Cardiac muscle cell (in vitro differentiated cells and primary cell): ENCODE measurements at regions not wholly inside any gene's neighbourhood (a gene's known extent, or its start where the extent isn't known, plus 50 kb on each side); places are given as distances from the start of the nearest gene placed in this dataset.
A peak's percentile ranks its signal among the peaks of the same experiment; 100 is the strongest.

ENCODE experiments used
- DNase-seq, 2 donors: peaks; one replicate each; pipeline versions ENCODE4 v3.0.0 to v3.0.0-alpha.2; 2010 to 2017; ENCODE audit warnings: low read depth in 1 of 2, low spot score in 1 of 2
- H3K27ac ChIP-seq: fragments of 200-600 bp; sonication (generic); 2 replicates; pipeline ENCODE4 v1.5.1; 2016
- H3K27me3 ChIP-seq: fragments of 200-600 bp; sonication (generic); 2 replicates; pipeline ENCODE4 v1.6.0; 2016; ENCODE audit warnings: control low read depth
- H3K36me3 ChIP-seq: fragments of 200-600 bp; sonication (generic); 2 replicates; pipeline ENCODE4 v1.5.1; 2016; ENCODE audit warnings: control low read depth
- H3K4me1 ChIP-seq: fragments of 200-600 bp; sonication (generic); 2 replicates; pipeline ENCODE4 v1.8.1; 2017; ENCODE audit warnings: low read depth, mild to moderate bottlenecking, mixed run types
- H3K4me3 ChIP-seq: fragments of 200-600 bp; sonication (generic); 2 replicates; pipeline ENCODE4 v1.5.1; 2016; ENCODE audit warnings: mild to moderate bottlenecking
- H3K9me3 ChIP-seq: fragments of 200-600 bp; sonication (generic); 2 replicates; pipeline ENCODE4 v1.5.1; 2017; ENCODE audit warnings: low read depth, mild to moderate bottlenecking, control low read depth
- TF ChIP-seq, protein P1 (sequence below): IDR thresholded peaks from 2 replicates; pipeline ENCODE4 v1.5.1; 2012; ENCODE audit warnings: low read depth, mild to moderate bottlenecking, low read length

DNA sequence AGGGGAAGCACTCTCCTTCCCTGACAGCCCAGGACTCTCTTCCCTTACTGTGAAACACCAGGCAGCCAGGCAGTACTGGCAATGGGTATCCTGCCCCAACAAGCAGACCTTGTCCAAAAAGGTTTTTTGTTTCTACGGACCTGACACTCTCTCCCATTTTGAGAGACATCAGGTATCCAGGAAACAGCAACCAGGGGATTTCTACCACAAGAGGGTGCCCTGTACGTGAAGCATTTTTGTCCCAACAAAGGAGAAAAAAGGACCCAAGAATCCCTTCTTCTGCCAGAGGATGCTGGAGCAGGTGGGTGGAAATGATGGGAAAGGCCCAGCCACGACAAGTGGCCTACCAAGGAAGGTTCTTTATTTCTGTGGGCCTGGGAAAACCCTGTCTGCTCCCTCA, 65.7 kb upstream of the FGF13 start:
- Histone ChIP-seq H3K9me3 (no peaks in the 10 kb centered on the region), H3K27me3 (no peaks in the 10 kb centered on the region), H3K4me1 (no peaks in the 10 kb centered on the region), H3K27ac (no peak overlapping the region), H3K4me3 (no peak overlapping the region), H3K36me3 (no peaks in the 10 kb centered on the region)
- DNase-seq = no peak
- TF ChIP-seq, protein P1, sequence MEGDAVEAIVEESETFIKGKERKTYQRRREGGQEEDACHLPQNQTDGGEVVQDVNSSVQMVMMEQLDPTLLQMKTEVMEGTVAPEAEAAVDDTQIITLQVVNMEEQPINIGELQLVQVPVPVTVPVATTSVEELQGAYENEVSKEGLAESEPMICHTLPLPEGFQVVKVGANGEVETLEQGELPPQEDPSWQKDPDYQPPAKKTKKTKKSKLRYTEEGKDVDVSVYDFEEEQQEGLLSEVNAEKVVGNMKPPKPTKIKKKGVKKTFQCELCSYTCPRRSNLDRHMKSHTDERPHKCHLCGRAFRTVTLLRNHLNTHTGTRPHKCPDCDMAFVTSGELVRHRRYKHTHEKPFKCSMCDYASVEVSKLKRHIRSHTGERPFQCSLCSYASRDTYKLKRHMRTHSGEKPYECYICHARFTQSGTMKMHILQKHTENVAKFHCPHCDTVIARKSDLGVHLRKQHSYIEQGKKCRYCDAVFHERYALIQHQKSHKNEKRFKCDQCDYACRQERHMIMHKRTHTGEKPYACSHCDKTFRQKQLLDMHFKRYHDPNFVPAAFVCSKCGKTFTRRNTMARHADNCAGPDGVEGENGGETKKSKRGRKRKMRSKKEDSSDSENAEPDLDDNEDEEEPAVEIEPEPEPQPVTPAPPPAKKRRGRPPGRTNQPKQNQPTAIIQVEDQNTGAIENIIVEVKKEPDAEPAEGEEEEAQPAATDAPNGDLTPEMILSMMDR = no peak

DNA sequence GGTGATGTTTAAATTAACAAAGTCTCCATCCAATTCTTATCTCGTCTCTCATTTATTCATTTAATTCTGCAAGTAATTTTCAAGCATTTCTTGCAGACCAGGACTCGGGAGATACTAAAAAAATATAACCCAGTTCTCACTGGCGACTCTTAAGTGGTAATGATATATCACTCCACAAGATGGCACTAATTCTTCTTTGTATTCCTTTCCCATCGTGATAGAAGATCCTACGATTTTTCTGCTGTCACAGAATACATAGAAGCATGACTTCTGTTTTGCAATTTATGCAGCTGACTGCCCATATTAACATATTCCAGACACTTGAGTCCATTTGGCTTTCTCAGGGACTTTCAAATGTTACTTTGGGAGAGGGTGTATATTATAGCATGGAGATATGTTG, 64.0 kb upstream of the FGF13 start:
- TF ChIP-seq, protein P1 = peak; percentile 28
- H3K27ac ChIP-seq = no peak overlapping the region
- no peak overlapping the region for H3K4me3 ChIP-seq
- DNase-seq = peak; percentile 29 to 33
- no peaks in the 10 kb centered on the region for H3K27me3 ChIP-seq
- no peaks in the 10 kb centered on the region for H3K9me3 ChIP-seq
- H3K36me3 ChIP-seq = no peaks in the 10 kb centered on the region
- H3K4me1 ChIP-seq = no peaks in the 10 kb centered on the region

DNA sequence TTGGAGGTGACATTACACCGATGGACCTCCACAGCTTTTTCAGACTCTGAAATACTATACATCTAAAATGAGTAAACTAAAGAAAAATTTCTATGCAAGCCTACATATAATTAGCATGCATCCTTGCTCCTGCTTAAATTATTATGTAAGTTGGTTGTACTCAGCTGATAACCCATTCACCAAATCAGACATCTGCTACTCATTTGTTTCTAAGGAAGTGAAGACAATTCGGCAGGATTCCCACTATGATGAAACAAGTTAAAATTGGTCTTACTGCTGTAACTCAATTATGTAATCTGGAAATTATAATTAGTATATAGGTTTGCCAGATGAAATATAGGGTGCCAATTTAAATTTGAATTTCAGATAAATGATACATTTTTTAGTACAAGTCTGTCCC, 59.5 kb upstream of the FGF13 start:
- H3K27me3 ChIP-seq = no peaks in the 10 kb centered on the region
- H3K27ac ChIP-seq = no peak overlapping the region
- no peaks in the 10 kb centered on the region for H3K36me3 ChIP-seq
- TF ChIP-seq, protein P1 = no peak
- DNase-seq = no peak
- H3K9me3 ChIP-seq = no peaks in the 10 kb centered on the region
- no peaks in the 10 kb centered on the region for H3K4me1 ChIP-seq
- no peak overlapping the region for H3K4me3 ChIP-seq

DNA sequence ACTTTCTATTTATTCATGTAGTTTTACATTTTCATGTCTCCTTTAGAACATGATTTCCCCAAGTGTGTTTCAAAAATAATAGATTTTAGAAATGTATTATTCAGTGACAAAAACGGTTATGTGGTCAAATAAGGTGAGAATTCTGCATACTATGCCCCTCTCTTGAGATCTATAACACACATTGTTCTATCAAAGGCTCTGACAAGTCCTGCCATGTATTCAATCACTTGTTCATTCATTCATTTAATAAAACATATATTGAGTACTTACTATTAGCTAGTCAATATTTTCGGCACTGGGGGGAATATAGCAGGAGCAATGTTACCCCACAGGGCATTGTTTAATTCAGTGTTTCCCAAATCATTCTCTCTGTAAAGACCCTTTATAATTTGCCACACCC, 58.4 kb upstream of the FGF13 start:
- Histone ChIP-seq H3K4me1 (no peaks in the 10 kb centered on the region), H3K9me3 (no peaks in the 10 kb centered on the region), H3K36me3 (no peaks in the 10 kb centered on the region), H3K27ac (no peak overlapping the region), H3K4me3 (no peak overlapping the region), H3K27me3 (no peaks in the 10 kb centered on the region)
- no peak for DNase-seq
- TF ChIP-seq, protein P1 = no peak

DNA sequence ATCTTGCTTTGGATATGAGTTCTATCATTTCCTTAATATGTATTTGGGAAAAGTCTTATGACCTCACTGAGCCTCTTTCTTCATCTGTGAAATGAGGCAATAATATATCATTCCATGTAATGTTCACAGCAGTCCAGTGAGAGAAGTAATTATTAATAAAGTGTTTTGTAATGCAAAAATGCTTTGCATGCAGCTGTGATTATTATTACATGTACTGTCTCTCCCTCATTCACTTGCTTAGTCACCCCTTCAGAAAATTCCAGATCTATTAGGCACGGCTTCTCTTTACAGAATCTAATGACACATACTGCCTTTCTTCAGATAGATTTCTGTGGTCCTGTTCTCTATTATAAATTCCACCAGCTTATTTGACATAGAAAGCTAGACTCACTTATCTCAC, 53.5 kb upstream of the FGF13 start:
- TF ChIP-seq, protein P1 = no peak
- H3K36me3 ChIP-seq = no peaks in the 10 kb centered on the region
- no peak for DNase-seq
- no peaks in the 10 kb centered on the region for H3K9me3 ChIP-seq
- H3K4me3 ChIP-seq = no peak overlapping the region
- no peak overlapping the region for H3K27ac ChIP-seq
- H3K4me1 ChIP-seq = peaks cover 3% of the 10 kb centered on the region
- H3K27me3 ChIP-seq = no peaks in the 10 kb centered on the region

DNA sequence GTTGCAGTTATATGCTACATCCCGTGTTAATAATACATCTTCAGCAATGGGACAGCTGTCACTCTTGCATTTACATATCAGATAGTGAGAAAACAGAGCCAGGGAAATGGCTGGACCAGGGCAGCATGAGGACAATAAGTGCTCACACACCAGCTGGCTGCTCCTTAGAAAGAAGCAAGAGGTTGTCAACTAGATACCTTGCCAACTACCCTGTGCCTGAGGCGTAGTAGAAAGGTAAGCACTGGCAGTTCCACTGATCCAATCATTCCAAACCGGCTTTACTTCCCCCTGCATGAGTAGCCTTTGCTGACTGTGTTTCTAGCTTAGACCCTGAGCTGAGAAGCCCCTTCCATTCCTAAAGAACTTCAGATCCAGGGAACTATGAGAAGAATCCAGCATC, 52.2 kb upstream of the FGF13 start:
- no peaks in the 10 kb centered on the region for H3K27me3 ChIP-seq
- TF ChIP-seq, protein P1 = no peak
- peaks cover 12% of the 10 kb centered on the region for H3K4me1 ChIP-seq
- no peak for DNase-seq
- H3K4me3 ChIP-seq = no peak overlapping the region
- H3K9me3 ChIP-seq = no peaks in the 10 kb centered on the region
- H3K27ac ChIP-seq = no peak overlapping the region
- H3K36me3 ChIP-seq = no peaks in the 10 kb centered on the region
